Prostate gland (tissue), 2 donors: ENCODE measurements at regions not wholly inside any gene's neighbourhood (a gene's known extent, or its start where the extent isn't known, plus 50 kb on each side); places are given as distances from the start of the nearest gene placed in this dataset.

Source experiments
- DNase-seq: peaks from one replicate; pipeline ENCODE4 v3.0.0-alpha.2; 2019; ENCODE audit warnings: low spot score
- H3K27ac ChIP-seq, 2 donors: fragments of 200-600 bp; sonication (generic); 2 replicates each; pipeline ENCODE4 v1.5.1; 2017 to 2019
- H3K27me3 ChIP-seq: fragments of 200-600 bp; sonication (generic); replicated peaks from 2 replicates; pipeline ENCODE4 v1.5.1; 2019; ENCODE audit not compliant: insufficient read depth
- H3K36me3 ChIP-seq, 2 donors: fragments of 200-600 bp; sonication (generic); 1 replicate in 1 of 2; 2 replicates in 1 of 2; pipeline versions ENCODE4 v1.5.1 to v1.8.1; 2017 to 2019
- H3K4me1 ChIP-seq: fragments of 200-600 bp; sonication (generic); replicated peaks from 2 replicates; pipeline ENCODE4 v1.5.1; 2019
- H3K4me3 ChIP-seq, 2 donors: fragments of 200-600 bp; sonication (generic); 2 replicates each; pipeline ENCODE4 v1.5.1; 2017 to 2019
- H3K9me3 ChIP-seq: fragments of 200-600 bp; sonication (generic); 2 replicates; pipeline ENCODE4 v1.5.1; 2017
- POLR2A ChIP-seq: fragments of 450-650 bp; IDR thresholded peaks from one replicate; pipeline ENCODE4 v1.6.1; 2016; ENCODE audit warnings: antibody characterized with exemption, mild to moderate bottlenecking
- POLR2AphosphoS5 ChIP-seq: sonication (generic); formaldehyde crosslinking; IDR thresholded peaks from one replicate; pipeline ENCODE4 v1.6.1; 2017; ENCODE audit warnings: antibody characterized with exemption
- WGBS: methylation state at CpG from one replicate; pipeline ENCODE4 v1.1.5; 2018; 5-methylcytosine and 5-hydroxymethylcytosine counted together
- intact Hi-C: fragments of 100-400 bp; cut with DNase I; formaldehyde crosslinking; loops from one replicate; pipeline ENCODE4 v1.14.2; 2022
- TF ChIP-seq, protein P1 (sequence below), 4 experiments: fragments of 200-600 bp in 2 of 4; fragments of 450-650 bp in 2 of 4; sonication (generic) in 2 of 4; IDR thresholded peaks; 1 replicate in 3 of 4; 2 replicates in 1 of 4; pipeline ENCODE4 v1.5.1; 2016 to 2019; ENCODE audit warnings: antibody characterized with exemption in 4 of 4, mild to moderate bottlenecking in 2 of 4, moderate library complexity in 2 of 4

DNA sequence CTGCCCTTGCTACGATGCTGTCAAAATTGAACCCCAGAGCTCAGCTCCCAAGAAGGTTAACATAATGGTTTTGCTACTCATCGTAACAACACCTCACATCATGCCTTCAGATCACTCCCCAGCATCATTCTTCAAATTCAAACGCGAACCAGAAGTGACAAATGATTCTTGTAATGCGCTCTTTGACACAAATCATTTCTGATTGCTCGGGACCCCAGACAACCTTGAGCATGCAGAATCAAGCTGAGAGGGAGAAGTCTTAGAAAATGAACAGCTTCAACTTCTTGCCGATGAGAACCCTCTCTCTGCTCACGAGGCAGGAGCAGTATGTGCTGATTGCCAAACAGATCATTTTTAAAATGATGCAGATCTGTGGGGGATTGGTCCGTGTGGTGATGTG, 241.0 kb upstream of the ASIC2 start:
- intact Hi-C loops: no loop called here
- Histone ChIP-seq H3K36me3 (no peaks in the 10 kb centered on the region), H3K27ac (no peak overlapping the region), H3K9me3 (no peaks in the 10 kb centered on the region), H3K4me3 (no peak overlapping the region), H3K27me3 (no peaks in the 10 kb centered on the region), H3K4me1 (no peaks in the 10 kb centered on the region)
- no peak for DNase-seq
- 84% methylated on average over 9 of the region's 9 CpGs for WGBS
- TF ChIP-seq, protein P1, sequence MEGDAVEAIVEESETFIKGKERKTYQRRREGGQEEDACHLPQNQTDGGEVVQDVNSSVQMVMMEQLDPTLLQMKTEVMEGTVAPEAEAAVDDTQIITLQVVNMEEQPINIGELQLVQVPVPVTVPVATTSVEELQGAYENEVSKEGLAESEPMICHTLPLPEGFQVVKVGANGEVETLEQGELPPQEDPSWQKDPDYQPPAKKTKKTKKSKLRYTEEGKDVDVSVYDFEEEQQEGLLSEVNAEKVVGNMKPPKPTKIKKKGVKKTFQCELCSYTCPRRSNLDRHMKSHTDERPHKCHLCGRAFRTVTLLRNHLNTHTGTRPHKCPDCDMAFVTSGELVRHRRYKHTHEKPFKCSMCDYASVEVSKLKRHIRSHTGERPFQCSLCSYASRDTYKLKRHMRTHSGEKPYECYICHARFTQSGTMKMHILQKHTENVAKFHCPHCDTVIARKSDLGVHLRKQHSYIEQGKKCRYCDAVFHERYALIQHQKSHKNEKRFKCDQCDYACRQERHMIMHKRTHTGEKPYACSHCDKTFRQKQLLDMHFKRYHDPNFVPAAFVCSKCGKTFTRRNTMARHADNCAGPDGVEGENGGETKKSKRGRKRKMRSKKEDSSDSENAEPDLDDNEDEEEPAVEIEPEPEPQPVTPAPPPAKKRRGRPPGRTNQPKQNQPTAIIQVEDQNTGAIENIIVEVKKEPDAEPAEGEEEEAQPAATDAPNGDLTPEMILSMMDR (IDR thresholded peaks at IDR 0.05): no peak
- TF ChIP-seq POLR2A (no peak), POLR2AphosphoS5 (no peak)

DNA sequence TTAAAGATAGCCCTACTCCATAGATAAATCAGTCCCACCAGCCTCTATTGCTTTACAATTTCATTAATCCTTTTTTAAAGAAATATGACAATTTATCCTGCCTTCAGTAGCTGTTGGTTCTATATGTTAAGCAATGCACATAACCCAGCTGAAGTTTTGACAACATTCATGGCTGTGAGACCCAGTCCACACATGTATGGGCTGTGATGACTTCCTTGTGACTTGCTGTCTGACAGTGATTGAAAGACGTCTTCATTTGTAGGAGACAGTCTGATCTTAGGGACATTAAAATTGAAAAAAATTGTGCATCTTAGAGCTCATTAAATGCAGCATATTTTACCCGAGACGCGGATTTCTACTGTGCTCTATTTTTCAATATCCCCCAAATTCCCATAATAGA, 252.0 kb upstream of the ASIC2 start:
- H3K27me3 ChIP-seq: no peaks in the 10 kb centered on the region
- WGBS: 93% methylated on average over 4 of the region's 4 CpGs
- H3K9me3 ChIP-seq: no peaks in the 10 kb centered on the region
- H3K4me3 ChIP-seq: no peak overlapping the region
- H3K36me3 ChIP-seq: no peaks in the 10 kb centered on the region
- H3K4me1 ChIP-seq: no peaks in the 10 kb centered on the region
- H3K27ac ChIP-seq: no peak overlapping the region
- TF ChIP-seq POLR2A (no peak), POLR2AphosphoS5 (no peak)
- TF ChIP-seq, protein P1 (IDR thresholded peaks at IDR 0.05): no peak
- intact Hi-C loops: no loop called here
- no peak for DNase-seq

- 84% methylated on average over 4 of the region's 4 CpGs for WGBS
Observed at GRCh38 chr17:33550261-33550660, 257.2 kb upstream of the ASIC2 start.

GRCh38 chr17:33551075-33551474, 258.0 kb upstream of the ASIC2 start:
- TF ChIP-seq POLR2A: no peak
- no peak for DNase-seq
- no peaks in the 10 kb centered on the region for H3K4me1 ChIP-seq
- H3K27ac ChIP-seq: no peak overlapping the region
- WGBS: 90% methylated on average over 5 of the region's 5 CpGs
- H3K27me3 ChIP-seq: no peaks in the 10 kb centered on the region
- H3K36me3 ChIP-seq: no peaks in the 10 kb centered on the region
- intact Hi-C loops: no loop called here
- H3K4me3 ChIP-seq: no peak overlapping the region
- H3K9me3 ChIP-seq: no peaks in the 10 kb centered on the region

More at GRCh38 chr17:33550261-33550660, 257.2 kb upstream of the ASIC2 start:
- no peaks in the 10 kb centered on the region for H3K36me3 ChIP-seq
- H3K4me3 ChIP-seq: no peak overlapping the region
- TF ChIP-seq POLR2AphosphoS5 (no peak), POLR2A (no peak)
- TF ChIP-seq, protein P1 (IDR thresholded peaks at IDR 0.05): no peak
- no peaks in the 10 kb centered on the region for H3K9me3 ChIP-seq
- no peaks in the 10 kb centered on the region for H3K27me3 ChIP-seq
- intact Hi-C loops: no loop called here
- no peak overlapping the region for H3K27ac ChIP-seq
- DNase-seq: no peak
- H3K4me1 ChIP-seq: no peaks in the 10 kb centered on the region

DNA sequence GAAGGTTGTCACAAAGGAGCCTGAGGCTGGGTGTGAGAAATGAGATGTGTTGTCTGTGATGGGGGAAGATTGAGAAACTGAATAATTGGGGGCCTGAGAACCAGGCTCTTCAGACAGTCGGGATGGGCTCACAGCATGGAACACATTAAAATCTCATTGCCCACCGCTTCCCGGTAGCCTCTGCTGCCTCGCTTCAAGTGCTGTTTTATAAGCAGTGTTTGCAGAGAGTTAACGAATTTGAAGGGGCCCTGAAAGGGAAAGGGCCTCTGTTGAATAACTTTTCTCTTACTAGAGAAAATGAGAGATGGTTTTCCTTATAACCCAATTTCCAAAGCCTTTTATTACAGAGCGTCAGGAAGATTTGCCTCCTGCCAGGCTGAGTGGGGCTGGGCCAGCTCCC, 258.8 kb upstream of the ASIC2 start:
- intact Hi-C loops: no loop called here
- TF ChIP-seq POLR2A: no peak
- TF ChIP-seq, protein P1 (IDR thresholded peaks at IDR 0.05): no peak
- TF ChIP-seq POLR2AphosphoS5: no peak
- no peak for DNase-seq
- no peak overlapping the region for H3K4me3 ChIP-seq
- no peaks in the 10 kb centered on the region for H3K9me3 ChIP-seq
- WGBS: 28% methylated on average over 6 of the region's 6 CpGs
- no peak overlapping the region for H3K27ac ChIP-seq
- no peaks in the 10 kb centered on the region for H3K4me1 ChIP-seq
- H3K36me3 ChIP-seq: no peaks in the 10 kb centered on the region
- no peaks in the 10 kb centered on the region for H3K27me3 ChIP-seq
